T-cell (primary cell): ENCODE measurements at regions not wholly inside any gene's neighbourhood (a gene's known extent, or its start where the extent isn't known, plus 50 kb on each side); places are given as distances from the start of the nearest gene placed in this dataset.

ENCODE experiments used
- ATAC-seq, 4 experiments: fragments of 200-7000 bp in 3 of 4; fragments of 150-1000 bp in 1 of 4; cut with Tn5 transposase; replicated peaks in 1 of 4; 1 replicate in 3 of 4; 2 replicates in 1 of 4; pipeline ENCODE4 v1.10.0; 2021; ENCODE audit warnings: moderate library complexity in 3 of 4, mild to moderate bottlenecking in 2 of 4, moderate number of reproducible peaks in 1 of 4
- CTCF ChIA-PET, 2 donors: fragments of 300-600 bp; sonication (Branson Sonifier 250); formaldehyde crosslinking; loops; one replicate each; lab custom pipeline; 2022; ENCODE audit warnings: antibody characterized with exemption in 2 of 2; lab: Charles Lee
- POLR2A ChIA-PET, 2 donors: fragments of 300-600 bp; sonication (Branson Sonifier 250); formaldehyde crosslinking; loops; one replicate each; lab custom pipeline; 2022; ENCODE audit warnings: antibody characterized with exemption in 2 of 2; lab: Charles Lee
- DNase-seq, 35 experiments: peaks; one replicate each; pipeline versions ENCODE4 v3.0.0 to v3.0.0-alpha.2; 2013 to 2023
- H3K27ac ChIP-seq: one replicate; pipeline ENCODE4 v1.5.1; 2013; ENCODE audit warnings: low read length
- H3K27me3 ChIP-seq, 2 experiments: replicated peaks in 1 of 2; 1 replicate in 1 of 2; 2 replicates in 1 of 2; pipeline versions ENCODE4 v1.6.1 to v1.7.0; 2013; ENCODE audit warnings: low read length in 1 of 2, mixed read lengths in 1 of 2; ENCODE audit not compliant: control insufficient read depth in 2 of 2, insufficient read depth in 2 of 2; ENCODE audit errors: extremely low read depth in 1 of 2
- H3K36me3 ChIP-seq, 2 donors: 1 replicate in 1 of 2; 2 replicates in 1 of 2; pipeline versions ENCODE4 v1.6.1 to v1.7.0; 2013; ENCODE audit warnings: low read length in 1 of 2; ENCODE audit not compliant: control insufficient read depth in 2 of 2, insufficient read depth in 1 of 2; ENCODE audit errors: extremely low read depth in 1 of 2
- H3K4me1 ChIP-seq, 2 experiments: 1 replicate in 1 of 2; 2 replicates in 1 of 2; pipeline versions ENCODE4 v1.6.1 to v1.7.0; 2013; ENCODE audit warnings: low read length in 2 of 2, mixed read lengths in 1 of 2; ENCODE audit not compliant: insufficient read depth in 2 of 2, control insufficient read depth in 1 of 2; ENCODE audit errors: extremely low read depth in 1 of 2
- H3K4me3 ChIP-seq, 2 donors: 1 replicate in 1 of 2; 2 replicates in 1 of 2; pipeline versions ENCODE4 v1.5.1 to v1.7.0; 2013; ENCODE audit warnings: mild to moderate bottlenecking in 2 of 2, low read length in 1 of 2, moderate library complexity in 1 of 2; ENCODE audit not compliant: control insufficient read depth in 1 of 2; ENCODE audit errors: extremely low read depth in 1 of 2
- H3K9me3 ChIP-seq: 2 replicates; pipeline ENCODE4 v1.7.0; 2013
- H3K27ac Mint-ChIP-seq, 2 donors: one replicate each; pipeline ENCODE4 v1.8.0; 2020 to 2021; ENCODE audit warnings: mild to moderate bottlenecking in 2 of 2, mixed read lengths in 2 of 2
- H3K27me3 Mint-ChIP-seq, 2 donors: one replicate each; pipeline ENCODE4 v1.8.0; 2021 to 2022; ENCODE audit warnings: mixed read lengths in 2 of 2
- H3K36me3 Mint-ChIP-seq: one replicate; pipeline ENCODE4 v1.8.0; 2021; ENCODE audit warnings: mixed read lengths
- H3K4me1 Mint-ChIP-seq, 3 donors: one replicate each; pipeline ENCODE4 v1.8.0; 2020 to 2022; ENCODE audit warnings: mixed read lengths in 3 of 3, mild to moderate bottlenecking in 1 of 3
- H3K4me3 Mint-ChIP-seq, 3 donors: one replicate each; pipeline ENCODE4 v1.8.0; 2020 to 2022; ENCODE audit warnings: mild to moderate bottlenecking in 3 of 3, mixed read lengths in 3 of 3, moderate library complexity in 3 of 3
- H3K9me3 Mint-ChIP-seq, 3 donors: one replicate each; pipeline ENCODE4 v1.8.0; 2020 to 2022; ENCODE audit warnings: mixed read lengths in 3 of 3
- WGBS: methylation state at CpG from one replicate; pipeline ENCODE4 v1.1.5; 2013; ENCODE audit warnings: missing lambda C conversion rate; ENCODE audit not compliant: insufficient coverage; 5-methylcytosine and 5-hydroxymethylcytosine counted together

DNA sequence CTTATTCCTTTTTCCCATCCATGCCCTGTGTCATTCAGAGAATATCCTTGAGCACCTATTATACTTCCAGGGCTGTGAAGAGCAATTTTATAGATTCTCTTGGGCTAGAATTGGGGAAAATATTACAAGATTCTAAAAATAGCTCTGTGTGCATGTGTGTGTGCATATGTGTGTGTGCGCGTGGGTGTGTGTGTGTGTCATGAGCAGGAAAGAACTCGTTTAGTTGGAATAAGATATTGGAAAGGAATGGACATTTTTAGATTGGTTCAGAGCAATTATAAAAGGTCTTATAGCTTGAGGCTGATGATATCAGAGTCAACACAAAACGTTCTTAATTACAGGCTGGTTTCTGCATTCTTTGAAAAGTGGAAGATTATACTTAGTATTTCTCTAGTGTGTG lies 212.1 kb upstream of the COPS8 start:
- ATAC-seq (no peak), DNase-seq (no peak)
- peaks cover 6 to 14% (median 7%) of the 10 kb centered on the region in 3 donors for H3K4me1 Mint-ChIP-seq
- CTCF ChIA-PET = no interaction called here
- no peak overlapping the region for H3K27ac Mint-ChIP-seq
- H3K27me3 Mint-ChIP-seq = peaks cover 0 to 14% of the 10 kb centered on the region in 2 donors
- Histone ChIP-seq H3K27me3 (peaks cover 3 to 6% of the 10 kb centered on the region in 2 experiments), H3K27ac (no peak overlapping the region), H3K36me3 (no peaks in the 10 kb centered on the region), H3K4me3 (no peak overlapping the region), H3K4me1 (no peaks in the 10 kb centered on the region), H3K9me3 (no peaks in the 10 kb centered on the region)
- WGBS = 64% methylated on average over 3 of the region's 4 CpGs
- no peaks in the 10 kb centered on the region for H3K9me3 Mint-ChIP-seq
- H3K36me3 Mint-ChIP-seq = no peaks in the 10 kb centered on the region
- H3K4me3 Mint-ChIP-seq = no peak overlapping the region
- POLR2A ChIA-PET = no interaction called here

GRCh38 chr2:236874866-236875481 lies 210.7 kb upstream of the COPS8 start:
- Mint-ChIP-seq H3K27me3 (peaks cover 0 to 12% of the 10 kb centered on the region in 2 donors), H3K9me3 (no peaks in the 10 kb centered on the region), H3K36me3 (no peaks in the 10 kb centered on the region), H3K27ac (no peak overlapping the region), H3K4me1 (peaks cover 6 to 14% (median 7%) of the 10 kb centered on the region in 3 donors), H3K4me3 (no peak overlapping the region)
- ChIA-PET POLR2A (no interaction called here), CTCF (no interaction called here)
- DNase-seq (no peak), ATAC-seq (no peak)
- Histone ChIP-seq H3K27ac (no peak overlapping the region), H3K27me3 (peaks cover 3 to 9% of the 10 kb centered on the region in 2 experiments), H3K9me3 (no peaks in the 10 kb centered on the region), H3K4me1 (no peaks in the 10 kb centered on the region), H3K4me3 (no peak overlapping the region), H3K36me3 (no peaks in the 10 kb centered on the region)
- 87% methylated on average over 2 of the region's 3 CpGs for WGBS

- Histone ChIP-seq H3K27ac (no peak overlapping the region), H3K9me3 (no peaks in the 10 kb centered on the region), H3K4me1 (no peaks in the 10 kb centered on the region), H3K4me3 (no peak overlapping the region), H3K27me3 (peaks cover 3 to 9% of the 10 kb centered on the region in 2 experiments), H3K36me3 (no peaks in the 10 kb centered on the region)
- Mint-ChIP-seq H3K36me3 (no peaks in the 10 kb centered on the region), H3K4me1 (peaks cover 6 to 11% (median 7%) of the 10 kb centered on the region in 3 donors), H3K4me3 (no peak overlapping the region), H3K9me3 (no peaks in the 10 kb centered on the region), H3K27ac (no peak overlapping the region), H3K27me3 (peaks cover 0 to 12% of the 10 kb centered on the region in 2 donors)
- WGBS = 82% methylated on average over 13 of the region's 16 CpGs
- ChIA-PET POLR2A (no interaction called here), CTCF (no interaction called here)
- ATAC-seq (peak in 1 of 4 experiments; percentile 27), DNase-seq (no peak)
Measured at GRCh38 chr2:236875906-236876505, 209.7 kb upstream of the COPS8 start.

- Histone ChIP-seq H3K4me1 (no peaks in the 10 kb centered on the region), H3K9me3 (no peaks in the 10 kb centered on the region), H3K36me3 (no peaks in the 10 kb centered on the region), H3K4me3 (no peak overlapping the region), H3K27me3 (peaks cover 3 to 9% of the 10 kb centered on the region in 2 experiments), H3K27ac (no peak overlapping the region)
- Mint-ChIP-seq H3K4me3 (no peak overlapping the region), H3K27me3 (peaks cover 0 to 12% of the 10 kb centered on the region in 2 donors), H3K27ac (no peak overlapping the region), H3K36me3 (no peaks in the 10 kb centered on the region), H3K4me1 (peaks cover 2 to 4% (median 2%) of the 10 kb centered on the region in 3 donors), H3K9me3 (no peaks in the 10 kb centered on the region)
- ChIA-PET POLR2A (no interaction called here), CTCF (no interaction called here)
- no peak for DNase-seq
- ATAC-seq = no peak
- no CpG with 5 or more reads among the region's 4 CpGs for WGBS
Measured at GRCh38 chr2:236876642-236877041, 209.0 kb upstream of the COPS8 start.

GRCh38 chr2:236877972-236878371 lies 207.7 kb upstream of the COPS8 start:
- no peaks in the 10 kb centered on the region for H3K36me3 ChIP-seq
- no peaks in the 10 kb centered on the region for H3K4me1 Mint-ChIP-seq
- no peak overlapping the region for H3K4me3 ChIP-seq
- H3K9me3 ChIP-seq = no peaks in the 10 kb centered on the region
- no peaks in the 10 kb centered on the region for H3K9me3 Mint-ChIP-seq
- ATAC-seq = no peak
- POLR2A ChIA-PET = no interaction called here
- no CpG with 5 or more reads among the region's 2 CpGs for WGBS
- no peak for DNase-seq
- H3K4me1 ChIP-seq = no peaks in the 10 kb centered on the region
- H3K27me3 ChIP-seq = peaks cover 0 to 12% of the 10 kb centered on the region in 2 experiments
- no peak overlapping the region for H3K27ac Mint-ChIP-seq
- no peaks in the 10 kb centered on the region for H3K36me3 Mint-ChIP-seq
- H3K27me3 Mint-ChIP-seq = peaks cover 3 to 12% of the 10 kb centered on the region in 2 donors
- CTCF ChIA-PET = no interaction called here
- H3K27ac ChIP-seq = no peak overlapping the region
- H3K4me3 Mint-ChIP-seq = no peak overlapping the region

GRCh38 chr2:236879416-236879963 lies 206.2 kb upstream of the COPS8 start:
- WGBS = 100% methylated on average over 1 of the region's 3 CpGs
- Histone ChIP-seq H3K4me3 (no peak overlapping the region), H3K36me3 (no peaks in the 10 kb centered on the region), H3K27me3 (peaks cover 0 to 14% of the 10 kb centered on the region in 2 experiments), H3K9me3 (no peaks in the 10 kb centered on the region), H3K4me1 (no peaks in the 10 kb centered on the region), H3K27ac (no peak overlapping the region)
- ChIA-PET POLR2A (interaction anchor here in 1 of 2 donors (0.7 kb wide), 1 partner anchor 10 kb away, joined by 5 read pairs; no protein-coding TSS in a partner anchor), CTCF (no interaction called here)
- Mint-ChIP-seq H3K4me1 (no peaks in the 10 kb centered on the region), H3K27me3 (peaks cover 3 to 17% of the 10 kb centered on the region in 2 donors), H3K36me3 (no peaks in the 10 kb centered on the region), H3K27ac (no peak overlapping the region), H3K9me3 (no peaks in the 10 kb centered on the region), H3K4me3 (no peak overlapping the region)
- ATAC-seq (no peak), DNase-seq (no peak)
